Activated T-helper 17 cell treated with anti-CD3 and anti-CD28 coated beads, Interleukin-2, amount 50 U/mL, for 72 hours (primary cell): ENCODE measurements at regions not wholly inside any gene's neighbourhood (a gene's known extent, or its start where the extent isn't known, plus 50 kb on each side); places are given as distances from the start of the nearest gene placed in this dataset.

Experiments used
- ATAC-seq: fragments of 150-1000 bp; cut with Tn5 transposase; replicated peaks from 2 replicates; pipeline ENCODE4 v1.10.0; 2021; ENCODE audit warnings: mild to moderate bottlenecking, moderate library complexity
- H3K27ac Mint-ChIP-seq: one replicate; pipeline ENCODE4 v1.8.0; 2022; ENCODE audit warnings: mixed read lengths
- H3K27me3 Mint-ChIP-seq: one replicate; pipeline ENCODE4 v1.8.0; 2022; ENCODE audit warnings: mixed read lengths
- H3K36me3 Mint-ChIP-seq: one replicate; pipeline ENCODE4 v1.8.0; 2022; ENCODE audit warnings: low read depth, mild to moderate bottlenecking, mixed read lengths
- H3K4me1 Mint-ChIP-seq: one replicate; pipeline ENCODE4 v1.8.0; 2022; ENCODE audit warnings: mixed read lengths
- H3K4me3 Mint-ChIP-seq: one replicate; pipeline ENCODE4 v1.8.0; 2022; ENCODE audit warnings: mild to moderate bottlenecking, mixed read lengths
- H3K9me3 Mint-ChIP-seq: one replicate; pipeline ENCODE4 v1.8.0; 2022; ENCODE audit warnings: mixed read lengths

GRCh38 chr9:3578786-3579185 is 53.0 kb upstream of the RFX3 start:
- H3K27me3 Mint-ChIP-seq: no peaks in the 10 kb centered on the region
- H3K27ac Mint-ChIP-seq: no peak overlapping the region
- H3K9me3 Mint-ChIP-seq: peaks cover 20% of the 10 kb centered on the region
- H3K36me3 Mint-ChIP-seq: no peaks in the 10 kb centered on the region
- no peaks in the 10 kb centered on the region for H3K4me1 Mint-ChIP-seq
- no peak overlapping the region for H3K4me3 Mint-ChIP-seq
- ATAC-seq: peak; percentile 96

GRCh38 chr9:3576328-3576727 is 50.5 kb upstream of the RFX3 start:
- Mint-ChIP-seq H3K27me3 (no peaks in the 10 kb centered on the region), H3K36me3 (no peaks in the 10 kb centered on the region), H3K27ac (no peak overlapping the region), H3K4me3 (no peak overlapping the region), H3K9me3 (peaks cover 9% of the 10 kb centered on the region), H3K4me1 (no peaks in the 10 kb centered on the region)
- no peak for ATAC-seq

- no peak for ATAC-seq
- H3K27ac Mint-ChIP-seq: no peak overlapping the region
These were observed 50.0 kb upstream of the RFX3 start for GRCh38 chr9:3575821-3576220.

More at GRCh38 chr9:3575821-3576220, 50.0 kb upstream of the RFX3 start:
- no peaks in the 10 kb centered on the region for H3K4me1 Mint-ChIP-seq
- H3K4me3 Mint-ChIP-seq: no peak overlapping the region
- no peaks in the 10 kb centered on the region for H3K36me3 Mint-ChIP-seq
- H3K9me3 Mint-ChIP-seq: peaks cover 7% of the 10 kb centered on the region
- H3K27me3 Mint-ChIP-seq: no peaks in the 10 kb centered on the region
